ENCODE measurements at regions not wholly inside any gene's neighbourhood (a gene's known extent, or its start where the extent isn't known, plus 50 kb on each side); places are given as distances from the start of the nearest gene placed in this dataset.

GRCh38 chr19:30083701-30084156, 141.7 kb downstream of the URI1 start:
- no peak for DNase-seq (ENCODE audit: low spot score in 2 of 2)
- peaks cover 0 to 11% of the 10 kb centered on the region in 2 donors for H3K9me3 ChIP-seq
- TF ChIP-seq, protein P1, sequence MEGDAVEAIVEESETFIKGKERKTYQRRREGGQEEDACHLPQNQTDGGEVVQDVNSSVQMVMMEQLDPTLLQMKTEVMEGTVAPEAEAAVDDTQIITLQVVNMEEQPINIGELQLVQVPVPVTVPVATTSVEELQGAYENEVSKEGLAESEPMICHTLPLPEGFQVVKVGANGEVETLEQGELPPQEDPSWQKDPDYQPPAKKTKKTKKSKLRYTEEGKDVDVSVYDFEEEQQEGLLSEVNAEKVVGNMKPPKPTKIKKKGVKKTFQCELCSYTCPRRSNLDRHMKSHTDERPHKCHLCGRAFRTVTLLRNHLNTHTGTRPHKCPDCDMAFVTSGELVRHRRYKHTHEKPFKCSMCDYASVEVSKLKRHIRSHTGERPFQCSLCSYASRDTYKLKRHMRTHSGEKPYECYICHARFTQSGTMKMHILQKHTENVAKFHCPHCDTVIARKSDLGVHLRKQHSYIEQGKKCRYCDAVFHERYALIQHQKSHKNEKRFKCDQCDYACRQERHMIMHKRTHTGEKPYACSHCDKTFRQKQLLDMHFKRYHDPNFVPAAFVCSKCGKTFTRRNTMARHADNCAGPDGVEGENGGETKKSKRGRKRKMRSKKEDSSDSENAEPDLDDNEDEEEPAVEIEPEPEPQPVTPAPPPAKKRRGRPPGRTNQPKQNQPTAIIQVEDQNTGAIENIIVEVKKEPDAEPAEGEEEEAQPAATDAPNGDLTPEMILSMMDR (IDR thresholded peaks at IDR 0.05): no peak
- TF ChIP-seq POLR2AphosphoS5 (IDR thresholded peaks at IDR 0.05) (no peak), POLR2A (IDR thresholded peaks at IDR 0.05) (no peak)
- no peaks in the 10 kb centered on the region for H3K27me3 ChIP-seq
- no peaks in the 10 kb centered on the region for H3K4me1 ChIP-seq
- H3K27ac ChIP-seq: no peak overlapping the region
- H3K4me3 ChIP-seq: no peak overlapping the region
- intact Hi-C loops (cut with DNase I; ENCODE audit: low total_unique reads): no loop called here
- no peaks in the 10 kb centered on the region for H3K36me3 ChIP-seq

DNA sequence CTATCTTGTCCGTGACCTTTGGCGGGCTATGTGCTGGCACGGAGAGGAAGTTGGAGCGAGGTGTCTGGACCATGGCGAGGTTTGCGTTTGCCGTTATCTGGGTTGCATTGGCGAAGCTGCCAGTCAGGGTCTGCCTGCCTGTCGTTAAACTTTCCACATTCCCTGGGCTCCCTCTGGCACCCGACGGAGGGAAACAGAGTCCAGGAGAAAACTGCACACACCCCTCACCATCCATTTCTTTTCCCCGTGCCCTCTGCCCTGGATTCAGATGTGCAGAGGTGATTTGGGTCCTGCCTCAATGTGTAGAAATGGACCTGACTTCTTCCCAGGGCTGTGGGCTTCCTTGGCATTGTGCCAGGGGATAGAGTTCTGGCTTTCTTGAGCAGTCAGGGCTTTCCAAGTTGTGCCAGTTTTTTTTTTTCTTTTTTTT, 142.4 kb downstream of the URI1 start:
- no peak for DNase-seq (ENCODE audit: low spot score in 2 of 2)

DNA sequence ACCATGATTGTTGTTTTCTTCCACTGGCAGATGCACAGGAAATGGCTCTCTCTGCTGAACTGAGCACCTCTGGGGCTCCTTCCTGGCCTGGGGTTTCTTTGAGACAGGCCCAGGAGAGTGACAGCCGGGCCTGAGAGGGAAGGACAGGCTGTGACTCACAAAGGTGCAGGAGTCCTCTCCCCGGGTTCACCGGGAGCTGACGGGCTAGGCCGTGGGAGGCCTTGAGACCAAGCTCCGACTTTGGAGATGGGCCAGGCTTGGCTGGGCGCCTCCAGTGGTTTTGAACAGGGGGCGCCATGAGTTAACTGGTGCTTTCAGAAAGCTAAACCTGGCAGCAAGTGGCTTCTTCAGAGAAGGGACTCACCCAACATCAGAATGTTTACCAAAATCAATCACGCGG, 143.4 kb downstream of the URI1 start:
- intact Hi-C loops (cut with DNase I; ENCODE audit: low total_unique reads): no loop called here
- peaks cover 0 to under 1% of the 10 kb centered on the region in 2 donors for H3K27me3 ChIP-seq
- TF ChIP-seq, protein P1 (IDR thresholded peaks at IDR 0.05): no peak
- no peak for TF ChIP-seq POLR2AphosphoS5 (IDR thresholded peaks at IDR 0.05)
- no peak for TF ChIP-seq POLR2A (IDR thresholded peaks at IDR 0.05)
- H3K27ac ChIP-seq: no peak overlapping the region
- no peak overlapping the region for H3K4me3 ChIP-seq
- no peaks in the 10 kb centered on the region for H3K36me3 ChIP-seq
- no peaks in the 10 kb centered on the region for H3K4me1 ChIP-seq
- peaks cover 0 to 11% of the 10 kb centered on the region in 2 donors for H3K9me3 ChIP-seq
- no peak for DNase-seq (ENCODE audit: low spot score in 2 of 2)

More for the DNA sequence above, 142.4 kb downstream of the URI1 start:
- Histone ChIP-seq H3K36me3 (no peaks in the 10 kb centered on the region), H3K27ac (no peak overlapping the region), H3K4me1 (no peaks in the 10 kb centered on the region), H3K4me3 (no peak overlapping the region), H3K27me3 (no peaks in the 10 kb centered on the region), H3K9me3 (peaks cover 0 to 11% of the 10 kb centered on the region in 2 donors)
- TF ChIP-seq POLR2AphosphoS5 (IDR thresholded peaks at IDR 0.05): no peak
- no peak for TF ChIP-seq POLR2A (IDR thresholded peaks at IDR 0.05)
- TF ChIP-seq, protein P1 (IDR thresholded peaks at IDR 0.05): no peak
- intact Hi-C loops (cut with DNase I; ENCODE audit: low total_unique reads): no loop called here

- DNase-seq (ENCODE audit: low spot score in 2 of 2): no peak
- Histone ChIP-seq H3K4me1 (no peaks in the 10 kb centered on the region), H3K9me3 (peaks cover 0 to 3% of the 10 kb centered on the region in 2 donors), H3K27ac (no peak overlapping the region), H3K27me3 (peaks cover 0 to 7% of the 10 kb centered on the region in 2 donors), H3K4me3 (no peak overlapping the region), H3K36me3 (no peaks in the 10 kb centered on the region)
- TF ChIP-seq, protein P1 (IDR thresholded peaks at IDR 0.05): no peak
- TF ChIP-seq POLR2A (IDR thresholded peaks at IDR 0.05): no peak
- no peak for TF ChIP-seq POLR2AphosphoS5 (IDR thresholded peaks at IDR 0.05)
- intact Hi-C loops (cut with DNase I; ENCODE audit: low total_unique reads): no loop called here
Measured at GRCh38 chr19:30086220-30086619, 144.2 kb downstream of the URI1 start.

DNA sequence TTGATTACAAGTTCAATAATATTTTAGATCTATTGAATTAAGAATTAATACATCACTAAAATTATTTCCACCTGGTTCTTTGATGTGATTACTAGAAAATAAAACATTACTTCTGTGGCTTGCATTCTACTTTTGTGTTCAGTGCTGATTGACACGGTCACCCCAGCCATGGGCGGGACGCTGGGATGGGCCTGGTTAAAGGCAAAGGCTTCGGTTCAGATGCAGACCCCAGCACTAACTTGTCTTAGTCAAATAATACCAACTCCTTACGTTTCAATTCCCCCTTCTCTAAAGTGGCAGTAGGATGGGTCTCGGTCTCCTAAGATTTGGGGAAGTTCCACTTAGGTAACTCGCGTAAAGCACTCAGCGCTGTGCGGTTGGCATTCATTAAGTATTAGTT, 144.9 kb downstream of the URI1 start:
- Histone ChIP-seq H3K9me3 (no peaks in the 10 kb centered on the region), H3K4me3 (no peak overlapping the region), H3K36me3 (no peaks in the 10 kb centered on the region), H3K27ac (no peak overlapping the region), H3K4me1 (no peaks in the 10 kb centered on the region), H3K27me3 (peaks cover 0 to 7% of the 10 kb centered on the region in 2 donors)
- TF ChIP-seq POLR2A (IDR thresholded peaks at IDR 0.05) (no peak), POLR2AphosphoS5 (IDR thresholded peaks at IDR 0.05) (no peak)
- TF ChIP-seq, protein P1 (IDR thresholded peaks at IDR 0.05): no peak
- DNase-seq (ENCODE audit: low spot score in 2 of 2): no peak
- intact Hi-C loops (cut with DNase I; ENCODE audit: low total_unique reads): no loop called here
